ENCODE measurements at regions not wholly inside any gene's neighbourhood (a gene's known extent, or its start where the extent isn't known, plus 50 kb on each side); places are given as distances from the start of the nearest gene placed in this dataset.

DNA sequence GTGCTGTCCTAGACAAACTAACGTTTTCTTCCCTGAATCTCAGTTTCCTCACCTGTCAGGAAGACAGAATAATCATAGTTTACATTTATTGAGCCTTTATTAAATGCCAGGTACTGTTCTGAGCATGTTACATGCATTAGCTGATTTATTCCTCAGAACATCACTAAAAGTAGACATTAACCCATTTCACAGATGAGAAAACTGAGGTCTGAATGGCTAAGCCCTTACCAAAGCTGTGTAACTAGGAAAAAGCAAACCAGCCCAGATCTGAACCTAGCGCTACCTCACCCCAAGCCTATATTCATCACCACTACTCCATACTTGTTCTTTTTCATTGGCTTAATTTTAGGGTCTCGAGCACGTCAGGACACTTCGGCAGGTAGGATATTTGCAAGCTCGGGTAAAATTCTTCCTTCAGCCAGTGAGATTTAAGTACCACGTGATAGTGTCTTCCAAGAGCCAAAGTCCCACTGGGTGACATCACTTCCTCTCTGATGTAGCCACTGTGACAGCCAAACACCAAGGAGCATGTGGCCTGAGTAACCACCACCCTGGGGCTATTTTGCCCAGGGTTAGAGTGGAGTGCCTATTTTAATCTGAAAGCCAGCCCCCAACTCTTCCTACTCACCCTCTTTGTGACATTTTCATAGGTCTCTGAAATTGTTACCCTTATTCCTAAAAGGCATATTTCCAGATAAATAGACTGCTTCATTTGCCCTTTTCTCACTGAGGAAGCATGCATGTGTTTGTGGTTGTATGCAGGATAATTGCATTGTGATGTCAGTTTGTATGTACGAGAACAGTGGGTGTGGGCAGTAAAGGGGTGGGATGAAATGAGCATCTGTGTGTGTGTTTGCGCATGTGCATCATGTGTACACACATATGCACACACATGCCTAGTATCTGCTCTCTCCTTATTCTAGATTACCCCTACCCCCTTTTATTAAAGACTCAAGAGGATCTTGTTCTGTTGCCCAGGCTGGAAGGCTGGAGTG is 62.2 kb upstream of the WSCD2 start:
- TF ChIP-seq CEBPB (IDR thresholded peaks at IDR 0.05; ENCODE audit: low read depth): no peak
- TF ChIP-seq CTCF (IDR thresholded peaks at IDR 0.05 in 2 of 3, conservative IDR thresholded peaks at IDR 0.05 in 1 of 3; ENCODE audit: borderline replicate concordance in 1 of 3, insufficient read depth in 1 of 3, low read depth in 2 of 3, low read length in 2 of 3): no peak
- TF ChIP-seq RAD21 (IDR thresholded peaks at IDR 0.05; ENCODE audit: low read depth): no peak

Measured in HCT116 (cell line).